Neuronal stem cell (in vitro differentiated cells): ENCODE measurements at regions not wholly inside any gene's neighbourhood (a gene's known extent, or its start where the extent isn't known, plus 50 kb on each side); places are given as distances from the start of the nearest gene placed in this dataset.

Source experiments
- DNase-seq: peaks from one replicate; pipeline ENCODE4 v3.0.0-alpha.2; 2013; ENCODE audit warnings: low spot score
- H2AFZ ChIP-seq: one replicate; pipeline ENCODE4 v1.6.1; 2013; ENCODE audit warnings: mild to moderate bottlenecking, low read length, inconsistent platforms
- H2AK5ac ChIP-seq: 2 replicates; pipeline ENCODE4 v1.6.1; 2013; ENCODE audit warnings: low read depth, mild to moderate bottlenecking, inconsistent platforms, low read length, moderate library complexity, mixed read lengths
- H2BK120ac ChIP-seq: 2 replicates; pipeline ENCODE4 v1.6.1; 2013; ENCODE audit warnings: low read depth, mild to moderate bottlenecking, inconsistent platforms, low read length, moderate library complexity, mixed read lengths
- H2BK12ac ChIP-seq: one replicate; pipeline ENCODE4 v1.6.1; 2013; ENCODE audit warnings: low read length, inconsistent platforms
- H2BK15ac ChIP-seq: 2 replicates; pipeline ENCODE4 v1.6.1; 2013; ENCODE audit warnings: mild to moderate bottlenecking, low read length, inconsistent platforms, mixed read lengths
- H2BK5ac ChIP-seq: one replicate; pipeline ENCODE4 v1.6.1; 2013; ENCODE audit warnings: inconsistent platforms, mild to moderate bottlenecking, low read length, moderate library complexity
- H3K14ac ChIP-seq: one replicate; pipeline ENCODE4 v1.6.1; 2013; ENCODE audit warnings: low read length, inconsistent platforms
- H3K18ac ChIP-seq: 2 replicates; pipeline ENCODE4 v1.6.1; 2013; ENCODE audit warnings: low read length, inconsistent platforms
- H3K23ac ChIP-seq: 2 replicates; pipeline ENCODE4 v1.6.1; 2013; ENCODE audit warnings: low read depth, mild to moderate bottlenecking, mixed read lengths, low read length, inconsistent platforms; ENCODE audit not compliant: poor library complexity
- H3K27ac ChIP-seq: replicated peaks from 3 replicates; pipeline ENCODE4 v1.5.1; 2013; ENCODE audit warnings: low read length, inconsistent platforms
- H3K27me3 ChIP-seq, 3 experiments: 2 replicates each; pipeline ENCODE4 v1.6.1; 2013; ENCODE audit warnings: low read length in 3 of 3, mild to moderate bottlenecking in 2 of 3, inconsistent platforms in 1 of 3, low read depth in 1 of 3, mixed read lengths in 1 of 3, moderate library complexity in 1 of 3; ENCODE audit not compliant: control insufficient read depth in 3 of 3, insufficient read depth in 3 of 3
- H3K36me3 ChIP-seq, 2 donors: replicated peaks in 1 of 2; 2 replicates each; pipeline ENCODE4 v1.6.1; 2013; ENCODE audit warnings: low read length in 2 of 2; ENCODE audit not compliant: control insufficient read depth in 2 of 2, insufficient read depth in 2 of 2
- H3K4ac ChIP-seq: 2 replicates; pipeline ENCODE4 v1.6.1; 2013; ENCODE audit warnings: inconsistent platforms, mild to moderate bottlenecking, low read length, moderate library complexity
- H3K4me1 ChIP-seq, 2 donors: 1 replicate in 1 of 2; 2 replicates in 1 of 2; pipeline ENCODE4 v1.6.1; 2013; ENCODE audit warnings: low read length in 2 of 2, low read depth in 1 of 2; ENCODE audit not compliant: control insufficient read depth in 2 of 2, insufficient read depth in 1 of 2
- H3K4me2 ChIP-seq: one replicate; pipeline ENCODE4 v1.6.1; 2013; ENCODE audit warnings: mild to moderate bottlenecking, low read length, inconsistent platforms; ENCODE audit not compliant: insufficient read depth, poor library complexity, severe bottlenecking
- H3K4me3 ChIP-seq, 2 donors: 2 replicates each; pipeline ENCODE4 v1.5.1; 2013; ENCODE audit warnings: low read length in 2 of 2, mild to moderate bottlenecking in 2 of 2, inconsistent platforms in 1 of 2, moderate library complexity in 1 of 2
- H3K79me1 ChIP-seq: one replicate; pipeline ENCODE4 v1.6.1; 2013; ENCODE audit warnings: low read depth, mild to moderate bottlenecking, inconsistent platforms, low read length, moderate library complexity
- H3K9ac ChIP-seq: one replicate; pipeline ENCODE4 v1.6.1; 2013; ENCODE audit warnings: mild to moderate bottlenecking, low read depth, low read length, inconsistent platforms; ENCODE audit not compliant: poor library complexity
- H3K9me3 ChIP-seq, 2 donors: replicated peaks in 1 of 2; 2 replicates each; pipeline versions ENCODE3 to v1.6.1; 2013; ENCODE audit warnings: low read length in 2 of 2, mild to moderate bottlenecking in 2 of 2, inconsistent platforms in 1 of 2, low read depth in 1 of 2, mixed read lengths in 1 of 2, moderate library complexity in 1 of 2; ENCODE audit not compliant: control insufficient read depth in 2 of 2, insufficient read depth in 1 of 2
- H4K8ac ChIP-seq: one replicate; pipeline ENCODE4 v1.6.1; 2013; ENCODE audit warnings: low read depth, mild to moderate bottlenecking, inconsistent platforms, low read length, moderate library complexity
- H4K91ac ChIP-seq: one replicate; pipeline ENCODE4 v1.6.1; 2013; ENCODE audit warnings: low read length, low read depth, mild to moderate bottlenecking, inconsistent platforms; ENCODE audit not compliant: poor library complexity
- WGBS, 2 donors: extraction: QIAGEN DNeasy Blood & Tissue Kit; methylation state at CpG; one replicate each; pipeline ENCODE4 v1.1.7; 2013; ENCODE audit warnings: missing lambda C conversion rate in 2 of 2, mixed read lengths in 1 of 2; ENCODE audit not compliant: insufficient read length in 2 of 2, insufficient replicate concordance in 1 of 2; ENCODE audit errors: extremely low coverage in 2 of 2; 5-methylcytosine and 5-hydroxymethylcytosine counted together

- no peaks in the 10 kb centered on the region for H3K27me3 ChIP-seq
- no peak overlapping the region for H2BK15ac ChIP-seq
- H2BK5ac ChIP-seq: no peak overlapping the region
- no peak overlapping the region for H2AK5ac ChIP-seq
- no peak for DNase-seq
- WGBS, 2 donors: no CpG with 5 or more reads among the region's 2 CpGs
- H4K91ac ChIP-seq: no peak overlapping the region
- no peak overlapping the region for H3K9ac ChIP-seq
- no peak overlapping the region for H3K27ac ChIP-seq
- H3K9me3 ChIP-seq: no peaks in the 10 kb centered on the region
- no peak overlapping the region for H3K18ac ChIP-seq
- no peaks in the 10 kb centered on the region for H3K36me3 ChIP-seq
- no peak overlapping the region for H2BK12ac ChIP-seq
- no peak overlapping the region for H3K4ac ChIP-seq
- no peak overlapping the region for H3K4me2 ChIP-seq
- no peak overlapping the region for H4K8ac ChIP-seq
- no peaks in the 10 kb centered on the region for H3K79me1 ChIP-seq
- H2BK120ac ChIP-seq: no peak overlapping the region
- no peak overlapping the region for H3K23ac ChIP-seq
- no peaks in the 10 kb centered on the region for H3K4me1 ChIP-seq
- no peak overlapping the region for H3K14ac ChIP-seq
- H2AFZ ChIP-seq: no peak overlapping the region
- H3K4me3 ChIP-seq: no peak overlapping the region
These were observed 529.7 kb upstream of the BOD1L1 start for GRCh38 chr4:14157262-14157661.

GRCh38 chr4:14165222-14165920 lies 537.8 kb upstream of the BOD1L1 start:
- no peaks in the 10 kb centered on the region for H3K36me3 ChIP-seq
- peaks cover 0 to 3% of the 10 kb centered on the region in 2 donors for H3K4me1 ChIP-seq
- H2BK12ac ChIP-seq: no peak overlapping the region
- no peak overlapping the region for H4K8ac ChIP-seq
- no peak overlapping the region for H2BK5ac ChIP-seq
- no peak overlapping the region for H2AK5ac ChIP-seq
- no CpG with 5 or more reads among the region's 3 CpGs for WGBS, 2 donors
- no peak overlapping the region for H3K23ac ChIP-seq
- no peak overlapping the region for H3K4ac ChIP-seq
- no peak overlapping the region for H2BK120ac ChIP-seq
- H2BK15ac ChIP-seq: no peak overlapping the region
- no peak overlapping the region for H3K4me2 ChIP-seq
- H3K9ac ChIP-seq: no peak overlapping the region
- H3K27ac ChIP-seq: no peak overlapping the region
- no peaks in the 10 kb centered on the region for H3K9me3 ChIP-seq
- no peaks in the 10 kb centered on the region for H3K27me3 ChIP-seq
- no peak overlapping the region for H3K4me3 ChIP-seq
- H3K79me1 ChIP-seq: no peaks in the 10 kb centered on the region
- no peak overlapping the region for H3K18ac ChIP-seq
- no peak for DNase-seq
- H2AFZ ChIP-seq: no peak overlapping the region
- no peak overlapping the region for H4K91ac ChIP-seq
- no peak overlapping the region for H3K14ac ChIP-seq

- Histone ChIP-seq H3K4ac (no peak overlapping the region), H3K27me3 (no peaks in the 10 kb centered on the region), H2AFZ (no peak overlapping the region), H3K9ac (no peak overlapping the region), H3K4me2 (no peak overlapping the region), H3K4me1 (peaks cover 0 to 3% of the 10 kb centered on the region in 2 donors), H3K36me3 (no peaks in the 10 kb centered on the region), H2AK5ac (no peak overlapping the region), H4K91ac (no peak overlapping the region), H3K18ac (no peak overlapping the region), H3K27ac (no peak overlapping the region), H2BK5ac (no peak overlapping the region), H3K4me3 (no peak overlapping the region), H3K14ac (no peak overlapping the region), H2BK12ac (no peak overlapping the region), H2BK15ac (no peak overlapping the region), H3K23ac (no peak overlapping the region), H3K9me3 (no peaks in the 10 kb centered on the region), H2BK120ac (no peak overlapping the region), H3K79me1 (no peaks in the 10 kb centered on the region), H4K8ac (no peak overlapping the region)
- WGBS, 2 donors: 100% methylated on average over 3 of the region's 8 CpGs; no CpG with 5 or more reads in 1 of the 2 donors
- DNase-seq: no peak
These were observed 540.5 kb upstream of the BOD1L1 start for GRCh38 chr4:14167876-14168510.

GRCh38 chr4:14168919-14169318 lies 541.4 kb upstream of the BOD1L1 start:
- H3K27ac ChIP-seq: no peak overlapping the region
- H3K9me3 ChIP-seq: no peaks in the 10 kb centered on the region
- H3K18ac ChIP-seq: no peak overlapping the region
- no CpG with 5 or more reads among the region's 5 CpGs for WGBS, 2 donors
- no peaks in the 10 kb centered on the region for H3K36me3 ChIP-seq
- H3K79me1 ChIP-seq: no peaks in the 10 kb centered on the region
- H2BK15ac ChIP-seq: no peak overlapping the region
- peaks cover 0 to 3% of the 10 kb centered on the region in 2 donors for H3K4me1 ChIP-seq
- H3K27me3 ChIP-seq: no peaks in the 10 kb centered on the region
- H2BK120ac ChIP-seq: no peak overlapping the region
- no peak overlapping the region for H3K4me2 ChIP-seq
- H2AFZ ChIP-seq: no peak overlapping the region
- DNase-seq: no peak
- H2AK5ac ChIP-seq: no peak overlapping the region
- no peak overlapping the region for H4K91ac ChIP-seq
- no peak overlapping the region for H3K4ac ChIP-seq
- H2BK5ac ChIP-seq: no peak overlapping the region
- no peak overlapping the region for H3K9ac ChIP-seq
- H3K23ac ChIP-seq: no peak overlapping the region
- H3K4me3 ChIP-seq: no peak overlapping the region
- H3K14ac ChIP-seq: no peak overlapping the region
- no peak overlapping the region for H4K8ac ChIP-seq
- H2BK12ac ChIP-seq: no peak overlapping the region
